ENCODE measurements at regions not wholly inside any gene's neighbourhood (a gene's known extent, or its start where the extent isn't known, plus 50 kb on each side); places are given as distances from the start of the nearest gene placed in this dataset.

- no peak for TF ChIP-seq SIX5 (IDR thresholded peaks at IDR 0.05; ENCODE audit: low read depth, low read length)
- DNase-seq (ENCODE audit: low read depth in 1 of 2, low spot score in 2 of 2) = no peak
- no peaks in the 10 kb centered on the region for H3K79me1 ChIP-seq (ENCODE audit: low read depth, low read length)
- H3K23me2 ChIP-seq (ENCODE audit: low read depth, low read length) = no peaks in the 10 kb centered on the region
- H3K9me3 ChIP-seq (ENCODE audit: insufficient read depth in 2 of 2, low read depth in 1 of 2, low read length in 1 of 2) = no peaks in the 10 kb centered on the region
- no peak overlapping the region for H3K4me3 ChIP-seq (ENCODE audit: extremely low read depth in 1 of 4, insufficient read depth in 2 of 4, low read depth in 3 of 4, low read length in 4 of 4)
- H4K5ac ChIP-seq (ENCODE audit: insufficient read length, low read depth, low read length) = no peak overlapping the region
- no peak overlapping the region for H3K14ac ChIP-seq (ENCODE audit: insufficient read length)
- no peaks in the 10 kb centered on the region for H3K4me1 ChIP-seq (replicated peaks in 1 of 4; ENCODE audit: control insufficient read depth in 3 of 4, insufficient read depth in 4 of 4, low read length in 3 of 4)
- WGBS, 2 experiments (ENCODE audit: extremely low coverage in 1 of 2, insufficient coverage in 1 of 2, insufficient read length in 1 of 2, insufficient replicate concordance in 2 of 2, low coverage in 1 of 2, low lambda C conversion rate in 2 of 2, missing lambda C conversion rate in 1 of 2) = 96% methylated on average over 4 of the region's 4 CpGs; no CpG with 5 or more reads in 1 of the 2 experiments
- no peak overlapping the region for H3K4me2 ChIP-seq (ENCODE audit: insufficient read depth in 1 of 2, low read depth in 2 of 2, low read length in 2 of 2)
- no peak overlapping the region for H3K9ac ChIP-seq (replicated peaks in 1 of 4; ENCODE audit: extremely low read depth in 1 of 4, low read depth in 3 of 4, low read length in 3 of 4)
- H4K91ac ChIP-seq (replicated peaks; ENCODE audit: insufficient read length, low read length) = no peak overlapping the region
- no peak overlapping the region for H3K27ac ChIP-seq (ENCODE audit: low read depth, low read length)
- H2BK120ac ChIP-seq (replicated peaks; ENCODE audit: low read depth, low read length) = no peak overlapping the region
- no peak overlapping the region for H2BK5ac ChIP-seq (ENCODE audit: low read depth, low read length)
- no peak overlapping the region for H3K56ac ChIP-seq (replicated peaks; ENCODE audit: insufficient read length, low read depth, low read length)
- ChIA-PET POLR2A (ENCODE audit: partially characterized antibody) (no interaction called here), CTCF (ENCODE audit: partially characterized antibody) (interaction anchor here (1.1 to 4.5 kb wide), 10 partner anchors 9 to 921 kb away, joined by 3 to 35 read pairs (median 5); partner anchors contain the start of gene EDN1)
- no peak overlapping the region for H2AFZ ChIP-seq (ENCODE audit: low read length)
- H3K79me2 ChIP-seq (ENCODE audit: control insufficient read depth in 1 of 2, insufficient read depth in 2 of 2, low read length in 2 of 2) = no peaks in the 10 kb centered on the region
- no peak overlapping the region for H3K18ac ChIP-seq (ENCODE audit: extremely low read depth, low read length)
- H2BK15ac ChIP-seq (ENCODE audit: low read length) = no peak overlapping the region
- H4K20me1 ChIP-seq (replicated peaks in 1 of 2; ENCODE audit: control insufficient read depth in 1 of 2, insufficient read depth in 2 of 2, low read length in 2 of 2) = no peaks in the 10 kb centered on the region
- H3K23ac ChIP-seq (ENCODE audit: insufficient read length) = no peak overlapping the region
- no peak overlapping the region for H2BK20ac ChIP-seq (ENCODE audit: low read length)
- no peak overlapping the region for H2BK12ac ChIP-seq (ENCODE audit: low read depth, low read length)
- H3K36me3 ChIP-seq (ENCODE audit: control insufficient read depth in 2 of 4, insufficient read depth in 4 of 4, low read length in 3 of 4) = no peaks in the 10 kb centered on the region
- H4K8ac ChIP-seq (ENCODE audit: extremely low read depth, insufficient read depth, low read length) = no peak overlapping the region
- no peak overlapping the region for H2AK5ac ChIP-seq (ENCODE audit: low read depth, low read length)
- no peak for FAIRE-seq
- no peaks in the 10 kb centered on the region for H3K27me3 ChIP-seq (replicated peaks in 1 of 4; ENCODE audit: control insufficient read depth in 3 of 4, extremely low read depth in 1 of 4, insufficient read depth in 3 of 4, low read length in 3 of 4)
- H3K4ac ChIP-seq (replicated peaks; ENCODE audit: insufficient read length, low read depth, low read length) = no peak overlapping the region
Measured at GRCh38 chr6:12505486-12505885, 211.1 kb upstream of the PHACTR1 start.

Measured in H1 (cell line).